HUDEP-2 (cell line): ENCODE measurements at regions not wholly inside any gene's neighbourhood (a gene's known extent, or its start where the extent isn't known, plus 50 kb on each side); places are given as distances from the start of the nearest gene placed in this dataset.
A peak's percentile ranks its signal among the peaks of the same experiment; 100 is the strongest.
"Not testable (repeated sequence)": the region's sequence is repeated elsewhere in the genome, so short reads cannot be mapped to it uniquely, and the experiment has no call there.

Source experiments
- DNase-seq, 76 experiments: peaks; one replicate each; lab custom pipeline; 2025; ENCODE audit not compliant: unreplicated experiment in 76 of 76; lab: John Stamatoyannopoulos, UW

DNA sequence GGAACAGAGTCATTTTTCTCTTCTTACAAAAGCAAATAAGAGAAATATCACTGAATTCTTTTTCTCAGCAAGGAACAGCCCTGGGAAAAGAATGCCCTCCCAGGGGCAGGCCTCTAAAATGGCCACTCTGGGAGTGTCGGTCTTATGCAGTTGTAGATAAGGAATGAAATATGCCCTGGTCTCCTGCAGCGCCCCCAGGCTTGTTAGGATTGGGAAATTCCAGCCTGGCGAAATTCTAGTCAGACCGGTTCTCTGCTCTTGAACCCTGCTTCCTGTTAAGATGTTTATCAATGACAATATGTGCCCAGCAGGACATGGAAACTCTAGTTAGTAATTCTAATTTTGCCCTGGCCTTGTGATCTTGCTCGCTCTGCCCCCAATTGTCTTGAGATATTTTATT is 75.5 kb upstream of the SPOPL start:
- not testable (repeated sequence) for DNase-seq

DNA sequence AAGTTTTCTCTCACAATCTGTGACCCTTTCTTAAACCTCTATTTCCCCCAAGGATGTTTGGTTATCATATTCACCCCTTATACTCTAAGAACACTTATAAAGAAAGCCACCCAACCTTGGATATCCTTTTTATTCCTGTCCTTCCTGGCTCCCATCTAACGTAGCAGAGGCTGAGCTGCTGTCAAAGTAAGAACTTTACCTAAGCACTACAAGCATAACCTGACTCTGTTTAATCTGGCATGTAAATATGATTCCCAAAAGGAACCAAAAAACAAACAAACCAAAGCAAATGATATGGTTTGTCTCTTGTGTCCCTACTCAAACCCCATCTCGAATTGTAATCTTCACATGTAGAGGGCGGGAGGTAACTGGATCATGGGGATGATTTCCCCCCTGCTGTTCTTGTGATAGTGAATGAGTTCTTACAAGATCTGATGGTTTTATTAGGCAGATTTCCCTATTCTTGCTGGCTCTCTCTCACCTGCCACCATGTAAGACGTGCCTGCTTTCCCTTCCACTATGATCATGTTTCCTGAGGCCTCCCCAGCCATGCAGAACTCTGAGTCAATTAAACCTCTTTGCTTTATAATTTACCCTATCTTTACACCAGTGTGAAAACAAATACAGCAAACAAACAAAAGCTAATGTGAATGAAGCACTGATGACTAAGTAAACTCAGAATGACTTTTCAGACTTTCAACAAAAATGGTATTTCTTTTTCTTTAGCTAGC is 72.7 kb upstream of the SPOPL start:
- DNase-seq: no peak

GRCh38 chr2:138430181-138430580 is 71.4 kb upstream of the SPOPL start:
- DNase-seq: no peak

- peak in 4 of 76 experiments; percentile 4 to 57 (median 13) for DNase-seq
Observed at GRCh38 chr2:138432971-138433370, 68.6 kb upstream of the SPOPL start.

DNA sequence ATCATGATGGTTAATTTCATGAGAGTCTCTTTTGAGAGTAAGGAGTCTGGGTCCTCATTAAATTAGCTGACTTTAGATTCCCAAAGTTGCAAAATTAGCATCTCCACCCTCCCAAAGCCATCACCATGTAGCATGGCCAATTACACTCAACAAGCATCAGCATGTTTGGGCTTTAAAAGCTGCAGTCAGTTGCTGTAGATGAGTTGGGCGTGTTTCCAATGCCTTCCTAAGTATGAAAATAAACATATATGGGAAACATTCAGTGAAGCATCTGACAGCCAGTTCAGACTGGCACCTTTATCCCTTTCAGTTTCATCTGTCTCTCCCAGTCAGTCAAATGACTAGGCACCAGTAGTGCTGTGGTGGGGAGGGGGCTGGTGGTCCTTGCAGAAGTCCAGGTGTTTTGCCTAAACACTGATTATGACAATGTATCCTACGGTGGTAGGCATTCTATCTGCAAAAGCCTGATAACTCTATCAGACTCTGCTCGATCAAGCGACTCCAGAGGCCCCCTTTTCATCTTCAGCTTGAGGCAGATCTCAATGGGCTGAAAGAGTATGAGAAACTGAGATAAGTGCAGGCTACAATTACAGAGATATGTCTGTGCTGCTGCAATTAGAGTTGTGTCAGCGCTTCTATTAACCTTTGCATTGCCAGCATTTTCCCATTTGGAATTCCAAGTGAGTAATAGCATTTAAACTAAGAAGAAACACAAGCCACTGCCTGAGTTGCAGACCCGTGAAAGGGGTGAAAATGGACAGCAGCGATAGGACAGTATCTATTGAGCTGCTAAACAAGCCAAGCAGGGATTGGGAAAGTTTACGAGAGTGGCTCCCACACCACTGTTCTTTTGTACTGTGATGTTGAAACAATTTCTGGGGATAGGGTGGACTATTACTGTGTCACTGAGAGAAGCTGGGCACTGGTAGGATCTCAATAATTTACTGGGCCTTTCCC is 67.3 kb upstream of the SPOPL start:
- DNase-seq: peak in 43 of 76 experiments; percentile 1 to 80 (median 30)

DNA sequence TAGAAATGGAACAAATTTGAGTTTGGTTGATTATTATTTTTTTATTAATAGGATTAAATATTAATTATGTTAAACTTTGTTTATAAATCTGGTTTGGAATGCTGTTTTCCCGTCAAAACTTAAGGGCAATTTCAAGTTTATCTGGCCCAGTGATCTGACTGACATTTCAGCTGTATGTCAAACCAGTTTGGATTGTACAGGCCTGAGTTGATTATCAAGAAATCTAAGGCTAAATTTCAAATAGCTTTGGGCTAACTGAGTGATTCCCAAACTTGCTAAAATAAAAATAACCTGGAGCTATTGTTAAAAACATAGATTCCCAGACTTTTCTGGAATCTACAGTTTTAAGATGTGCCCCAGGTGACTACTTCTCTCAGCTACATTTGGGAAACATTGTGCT is 65.9 kb upstream of the SPOPL start:
- DNase-seq: no peak

DNA sequence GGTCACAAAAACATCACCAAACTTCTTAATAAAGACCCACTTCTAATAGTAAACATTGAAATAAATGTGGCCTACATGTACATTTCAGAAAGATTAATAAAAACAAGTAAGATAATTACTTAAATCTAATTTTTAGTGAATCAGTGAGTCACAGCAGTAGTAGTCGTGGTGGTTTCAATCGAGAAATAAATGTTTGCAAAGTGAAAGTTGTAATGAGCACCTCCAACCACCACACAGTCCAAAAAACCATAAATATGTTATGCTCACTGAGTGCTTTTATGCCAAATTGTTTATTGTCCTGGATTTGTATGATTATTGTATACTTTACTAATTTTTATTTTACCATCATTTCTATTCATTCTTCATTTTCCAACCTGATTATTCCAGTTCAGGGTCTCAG is 61.8 kb upstream of the SPOPL start:
- DNase-seq: no peak

GRCh38 chr2:138440759-138441158 is 60.8 kb upstream of the SPOPL start:
- no peak for DNase-seq

- no peak for DNase-seq
Observed at GRCh38 chr2:138441916-138442315, 59.7 kb upstream of the SPOPL start.

DNA sequence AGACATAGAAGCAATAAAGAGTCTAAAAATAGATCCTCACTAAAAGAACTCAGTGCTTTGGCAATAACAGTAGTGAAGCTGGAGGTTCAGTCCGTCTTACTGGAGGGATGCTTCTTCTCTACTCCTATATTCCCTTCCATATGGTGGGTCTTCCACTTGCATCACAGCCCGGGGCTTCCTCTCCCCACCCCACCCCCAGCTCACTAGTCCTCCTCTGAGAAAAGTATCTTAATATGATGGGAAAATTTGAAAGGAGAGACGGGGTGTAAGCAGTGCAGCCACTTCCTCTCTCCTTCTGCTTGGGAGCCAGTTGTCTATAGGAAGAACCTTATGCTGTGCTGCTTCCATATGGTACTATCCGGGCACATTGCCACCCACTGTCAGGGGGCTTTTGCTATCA is 57.2 kb upstream of the SPOPL start:
- no peak for DNase-seq

DNA sequence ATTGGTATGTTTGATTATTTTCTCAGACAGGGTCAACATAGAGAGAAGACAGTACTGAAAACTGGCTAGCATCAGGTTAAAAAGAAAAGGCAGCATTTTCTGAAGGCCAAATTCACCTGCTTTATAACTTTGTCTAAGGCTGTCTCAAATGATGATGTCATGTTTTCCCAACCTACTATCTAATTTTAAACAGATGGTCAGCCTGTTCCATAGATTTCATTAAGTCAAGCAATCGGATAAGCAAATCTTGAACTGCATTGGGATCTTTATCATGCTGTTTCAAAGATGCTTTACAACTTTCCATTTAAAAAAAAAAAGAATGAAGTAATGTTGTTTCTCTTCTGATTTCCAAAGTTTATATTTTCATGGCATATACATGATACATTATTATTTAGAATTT is 56.3 kb upstream of the SPOPL start:
- DNase-seq: no peak

DNA sequence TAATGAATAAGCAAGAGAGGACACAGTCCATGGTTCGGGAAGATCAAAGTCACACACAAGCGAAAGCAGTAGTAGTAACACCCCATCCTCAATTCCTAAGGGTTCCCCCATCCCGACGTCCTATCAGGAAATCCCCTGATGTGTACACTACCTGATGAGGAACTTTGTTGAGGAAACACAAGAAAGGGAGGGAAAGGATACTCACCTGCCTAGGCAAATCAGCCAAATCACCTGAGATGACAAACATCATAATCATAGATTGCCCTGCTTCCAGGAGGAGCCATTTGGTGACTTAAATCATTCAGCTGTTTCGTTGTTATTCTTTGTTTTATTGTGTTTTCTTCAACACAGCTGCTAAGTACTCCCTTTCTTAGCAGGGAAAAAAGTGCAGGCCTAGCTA is 55.5 kb upstream of the SPOPL start:
- no peak for DNase-seq

DNA sequence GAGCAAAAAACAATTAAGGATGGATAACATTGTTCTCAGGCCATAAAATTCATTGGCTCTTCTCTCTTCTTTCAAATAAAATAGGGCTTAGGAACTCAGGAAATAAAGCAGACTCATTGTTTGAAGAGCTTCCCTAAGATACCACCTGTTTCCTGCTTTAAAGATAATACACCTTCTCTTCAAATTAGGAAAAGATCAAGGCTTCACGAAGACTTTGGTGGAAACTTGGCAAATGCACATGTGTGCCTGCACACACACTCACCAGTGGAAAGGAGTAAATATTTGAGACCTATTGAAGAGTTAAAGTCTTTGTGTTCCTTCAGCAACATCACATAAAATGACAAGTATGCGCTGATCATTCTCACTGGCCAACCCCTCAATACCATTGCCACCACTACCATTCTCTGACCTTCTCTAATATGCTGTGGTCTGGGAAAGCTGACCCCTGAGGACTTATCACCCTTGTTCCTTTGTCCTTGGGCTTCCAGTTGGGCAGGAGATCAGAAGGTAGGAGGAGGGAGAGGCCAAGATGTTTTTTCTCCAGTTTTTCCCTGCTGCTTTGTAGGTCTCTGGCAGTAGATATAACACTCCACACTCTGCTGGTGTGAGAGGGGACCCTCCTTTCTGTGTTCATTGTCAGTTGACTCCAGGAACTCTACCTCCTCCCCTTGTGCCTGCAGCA is 53.5 kb upstream of the SPOPL start:
- no peak for DNase-seq
